Left cardiac atrium (tissue), 4 donors: ENCODE measurements at regions not wholly inside any gene's neighbourhood (a gene's known extent, or its start where the extent isn't known, plus 50 kb on each side); places are given as distances from the start of the nearest gene placed in this dataset.
"Not testable (repeated sequence)": the region's sequence is repeated elsewhere in the genome, so short reads cannot be mapped to it uniquely, and the experiment has no call there.

ENCODE experiments used
- ATAC-seq, 2 donors: fragments of 200-7000 bp; cut with Tn5 transposase; one replicate each; pipeline ENCODE4 v1.9.1; 2020; ENCODE audit warnings: mild to moderate bottlenecking in 2 of 2, moderate library complexity in 2 of 2
- DNase-seq: peaks from one replicate; pipeline ENCODE4 v3.0.0-alpha.2; 2020
- intact Hi-C, 2 donors: fragments of 100-400 bp; cut with DNase I; formaldehyde crosslinking; loops; one replicate each; pipeline versions ENCODE4 v1.14.1 to v1.15.1; 2022 to 2023
- donor health status: DM: no; HTN: yes; CAD: no.
- donor health status: DM: no; HTN: yes; CAD: no; lungs with severe emphysema.
- donor health status: DM: yes; HTN: yes; CAD: no.
- donor health status: Dilated cardiomyopathy.

GRCh38 chr20:30811885-30812671 is 445.4 kb upstream of the DEFB115 start:
- ATAC-seq, result peak; percentile 34 to 58
- DNase-seq, result peak; percentile 37
- intact Hi-C loops, result no loop called here

- intact Hi-C loops, result no loop called here
- DNase-seq (no peak), ATAC-seq (no peak)
Observed at GRCh38 chr20:30812739-30813411, 444.6 kb upstream of the DEFB115 start.

DNA sequence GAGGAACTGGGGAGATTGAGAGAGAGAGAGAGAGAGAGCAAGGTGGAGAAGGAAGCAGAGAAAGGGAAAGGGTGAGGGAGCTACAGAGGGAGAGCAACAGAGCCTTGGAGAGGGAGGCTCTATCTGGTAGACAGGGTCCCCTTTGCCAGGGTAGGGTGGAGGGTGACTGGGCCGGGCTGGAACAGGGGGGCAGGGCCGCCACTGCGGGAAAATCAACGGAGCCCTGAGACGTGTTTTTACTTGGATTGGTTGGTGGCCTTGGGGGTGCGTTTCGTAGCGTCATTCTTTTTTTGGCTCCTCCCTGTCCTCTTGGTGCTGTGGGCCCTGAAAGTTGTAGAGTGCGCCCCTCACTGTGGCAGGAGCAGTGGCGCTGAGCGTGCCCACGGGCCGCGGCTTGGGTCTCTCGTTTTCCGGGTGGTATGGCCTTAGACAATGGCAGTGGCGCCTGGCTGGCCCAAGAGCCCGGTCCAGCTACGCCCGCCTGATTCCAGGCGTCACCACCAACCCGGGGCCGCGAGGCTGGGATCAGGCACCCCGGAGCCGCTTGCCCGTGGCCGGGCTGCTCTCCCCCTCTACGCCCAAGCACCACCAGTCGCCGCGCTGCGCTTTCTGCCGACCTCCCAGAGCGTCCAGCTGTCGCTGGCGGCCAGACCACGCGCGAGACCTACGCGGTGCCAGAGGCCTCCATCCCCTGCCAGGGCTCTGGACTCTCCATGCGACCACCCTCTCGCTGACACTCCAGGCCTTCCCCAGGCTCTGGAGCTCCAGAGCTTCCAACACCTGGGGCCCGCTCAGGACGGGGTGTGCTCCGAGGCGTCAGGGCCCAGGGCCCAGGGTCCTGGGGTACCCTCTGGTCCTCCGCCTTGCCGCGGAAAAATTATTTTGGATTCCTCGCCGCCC is 443.8 kb upstream of the DEFB115 start:
- ATAC-seq (peak; percentile 50 to 52), DNase-seq (peak; percentile 31)
- intact Hi-C loops, result not testable (repeated sequence)

- DNase-seq, intact Hi-C loops: not testable (repeated sequence)
- peak in 1 of 2 donors; percentile 14 for ATAC-seq
Observed at GRCh38 chr20:30814312-30814639, 443.2 kb upstream of the DEFB115 start.

DNA sequence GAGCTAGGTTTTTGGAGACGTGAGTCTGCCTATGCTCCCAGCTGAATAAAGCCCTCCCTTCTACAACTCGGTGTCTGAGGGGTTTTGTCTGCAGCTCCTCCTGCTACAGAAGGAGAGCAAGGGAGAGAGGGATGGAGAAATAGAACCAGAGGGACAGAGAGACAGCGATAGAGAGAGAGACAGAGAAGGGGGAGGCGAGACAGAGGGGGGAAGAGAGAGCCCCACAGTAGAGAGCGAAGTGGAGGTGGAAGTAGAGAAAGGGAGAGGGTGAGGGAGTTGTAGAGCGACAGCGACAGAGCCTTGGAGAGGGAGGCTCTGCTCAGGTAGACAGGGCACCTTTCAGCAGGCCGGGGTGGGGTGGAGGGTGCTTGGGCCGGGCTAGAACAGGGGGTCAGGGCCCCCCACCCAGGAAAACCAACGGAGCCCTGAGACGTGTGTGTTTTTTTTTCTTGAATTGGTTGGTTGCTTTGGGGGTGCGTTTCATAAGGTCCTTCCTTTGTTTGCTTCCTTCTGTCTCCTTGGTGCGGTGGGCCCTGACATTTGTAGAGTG is 442.4 kb upstream of the DEFB115 start:
- ATAC-seq, result peak; percentile 27 to 30
- peak; percentile 31 for DNase-seq
- intact Hi-C loops, result not testable (repeated sequence)

GRCh38 chr20:30815577-30816181 is 441.8 kb upstream of the DEFB115 start:
- ATAC-seq (peak; percentile 33 to 57), DNase-seq (no peak)
- intact Hi-C loops, result no loop called here

DNA sequence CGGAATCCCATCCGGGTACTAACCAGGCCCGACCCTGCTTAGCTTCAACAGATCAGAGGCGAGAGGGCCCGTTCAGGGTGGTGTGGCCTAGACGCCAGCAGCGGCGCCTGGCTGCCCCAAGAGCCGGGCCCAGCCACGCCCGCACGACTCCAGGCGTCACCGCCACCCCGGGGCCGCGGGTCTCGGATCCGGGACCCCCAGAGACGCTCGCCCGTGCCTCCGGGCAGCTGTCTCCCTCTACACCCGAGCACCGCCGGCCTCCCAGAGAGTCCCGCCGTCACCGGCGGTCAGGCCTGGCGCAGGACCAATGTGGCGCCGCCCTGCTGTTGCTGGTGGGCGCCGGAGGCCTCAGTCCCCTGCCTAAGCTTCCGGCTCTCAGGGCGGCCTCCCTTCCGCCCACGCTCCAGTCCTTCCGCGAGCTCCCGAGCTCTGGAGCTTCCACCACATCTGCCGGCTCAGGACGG is 441.2 kb upstream of the DEFB115 start:
- intact Hi-C loops, result no loop called here
- ATAC-seq, result peak in 1 of 2 donors; percentile 56
- DNase-seq, result peak; percentile 35

- ATAC-seq, DNase-seq, intact Hi-C loops: not testable (repeated sequence)
Observed at GRCh38 chr20:30821615-30822014, 435.8 kb upstream of the DEFB115 start.

- intact Hi-C loops, ATAC-seq, DNase-seq: not testable (repeated sequence)
Observed at GRCh38 chr20:30824666-30825065, 432.8 kb upstream of the DEFB115 start.

DNA sequence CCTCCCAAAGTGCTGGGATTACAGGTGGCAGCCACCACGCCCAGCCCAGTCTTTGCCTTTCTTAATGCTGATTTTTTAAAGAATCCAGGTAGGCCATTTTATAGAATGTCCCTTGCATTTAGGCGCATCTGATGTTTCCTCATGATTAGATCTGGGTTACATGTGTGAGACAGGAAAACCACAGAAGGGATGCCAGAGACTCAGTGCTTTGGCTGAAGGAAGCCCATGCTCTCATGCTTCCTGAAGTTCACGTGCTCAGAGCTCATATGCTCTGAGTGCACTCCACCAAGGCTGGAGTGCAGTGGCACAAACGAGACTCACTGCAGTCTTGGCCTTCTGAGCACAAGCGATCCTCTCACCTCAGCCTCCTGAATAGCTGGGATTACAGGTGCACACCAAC is 411.5 kb upstream of the DEFB115 start:
- ATAC-seq, intact Hi-C loops, DNase-seq: not testable (repeated sequence)

DNA sequence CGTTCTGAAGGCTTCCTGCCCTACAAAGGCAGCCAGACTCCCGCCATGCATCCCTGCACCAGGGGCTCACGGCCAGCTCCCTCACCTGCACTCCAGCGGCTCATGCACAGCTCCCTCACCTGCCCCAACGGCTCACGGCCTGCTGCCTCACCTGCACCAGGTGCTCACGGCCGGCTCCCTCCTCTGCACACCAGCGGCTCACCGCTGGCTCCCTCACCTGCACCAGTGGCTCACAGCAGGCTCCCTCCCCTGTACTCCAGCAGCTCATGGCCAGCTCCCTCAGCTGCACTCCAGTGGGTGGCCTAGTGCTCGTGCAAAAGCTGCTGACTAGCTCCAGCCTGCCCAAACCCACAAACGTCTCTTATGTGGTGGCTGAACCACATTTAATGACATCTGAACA is 389.2 kb upstream of the DEFB115 start:
- intact Hi-C loops, DNase-seq, ATAC-seq: not testable (repeated sequence)

- ATAC-seq, DNase-seq, intact Hi-C loops: not testable (repeated sequence)
Observed at GRCh38 chr20:30871127-30871526, 386.3 kb upstream of the DEFB115 start.

DNA sequence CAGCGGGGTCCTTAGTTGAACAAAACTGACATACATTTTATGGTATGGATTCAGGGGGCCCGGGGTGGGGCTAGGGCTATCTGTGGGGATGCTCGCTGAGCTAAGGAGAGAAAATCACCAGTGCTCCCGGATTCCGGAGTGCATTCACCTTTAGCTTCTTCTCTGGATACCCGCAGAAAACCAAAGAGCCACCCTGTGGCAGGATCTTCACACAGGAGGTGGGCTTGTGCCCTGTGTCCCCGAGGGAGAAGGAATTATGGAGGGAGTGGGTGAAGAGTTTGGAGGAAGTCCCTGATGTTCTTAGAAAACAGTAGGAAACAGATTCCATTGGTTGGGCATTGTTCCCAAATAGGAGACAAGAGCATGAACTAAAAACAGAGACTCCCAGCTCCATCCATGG is 385.2 kb upstream of the DEFB115 start:
- DNase-seq, ATAC-seq, intact Hi-C loops: not testable (repeated sequence)

DNA sequence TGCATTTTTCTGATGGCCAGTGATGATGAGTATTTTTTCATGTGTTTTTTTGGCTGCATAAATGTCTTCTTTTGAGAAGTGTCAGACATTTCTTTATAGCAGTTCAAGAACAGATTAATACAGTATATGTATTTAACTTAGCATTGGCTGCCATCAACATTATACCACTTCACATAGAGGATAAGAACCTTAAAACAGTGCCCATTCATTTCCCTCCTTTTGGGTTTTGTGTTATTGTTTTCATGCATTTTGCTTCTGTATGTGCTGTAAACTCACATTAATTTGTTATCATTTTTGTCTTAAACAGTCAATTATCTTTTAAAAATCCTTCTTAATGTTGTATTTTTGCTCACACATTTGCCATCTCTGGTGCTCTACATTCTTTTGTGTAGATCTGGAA is 381.6 kb upstream of the DEFB115 start:
- DNase-seq, intact Hi-C loops, ATAC-seq: not testable (repeated sequence)

GRCh38 chr20:30891400-30891799 is 366.1 kb upstream of the DEFB115 start:
- intact Hi-C loops, ATAC-seq, DNase-seq: not testable (repeated sequence)

- DNase-seq, result no peak
- intact Hi-C loops, result no loop called here
- no peak for ATAC-seq
Observed at GRCh38 chr20:30892541-30893345, 364.7 kb upstream of the DEFB115 start.

- intact Hi-C loops, DNase-seq, ATAC-seq: not testable (repeated sequence)
Observed at GRCh38 chr20:30893346-30894314, 363.8 kb upstream of the DEFB115 start.
